OCI-LY1 (cell line): ENCODE measurements at regions not wholly inside any gene's neighbourhood (a gene's known extent, or its start where the extent isn't known, plus 50 kb on each side); places are given as distances from the start of the nearest gene placed in this dataset.

Experiments used
- EZH2 ChIP-seq: fragments of 200-600 bp; sonication (generic), shearing (Covaris generic); IDR thresholded peaks from 2 replicates; pipeline ENCODE4 v1.8.0; 2017; ENCODE audit warnings: borderline replicate concordance, mixed run types, mild to moderate bottlenecking, antibody characterized with exemption, low read length, moderate library complexity, mixed read lengths
- TF ChIP-seq, protein P1 (sequence below): fragments of 200-600 bp; sonication (generic), shearing (Covaris generic); IDR thresholded peaks from 2 replicates; pipeline ENCODE4 v1.5.1; 2017; ENCODE audit warnings: mild to moderate bottlenecking, antibody characterized with exemption, low read length, moderate library complexity, mixed read lengths

DNA sequence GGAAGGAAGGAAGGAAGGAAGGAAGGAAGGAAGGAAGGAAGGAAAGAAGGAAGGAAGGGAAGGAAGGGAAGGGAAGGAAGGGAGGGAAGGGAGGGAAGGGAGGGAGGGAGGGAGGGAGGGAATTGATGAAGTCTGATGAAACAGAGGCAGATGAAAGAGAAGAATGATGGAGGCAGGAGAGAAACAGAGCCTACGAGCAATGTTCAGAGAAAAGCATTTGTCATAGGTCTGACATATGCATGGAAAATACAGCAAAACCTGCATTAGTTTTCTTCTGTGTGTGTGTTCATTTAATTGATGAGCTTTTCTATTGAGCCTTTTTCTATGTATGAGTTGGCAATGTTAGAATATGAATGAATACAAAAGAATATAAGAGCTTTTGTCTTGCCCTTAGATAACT lies 343.4 kb downstream of the GXYLT1 start:
- TF ChIP-seq EZH2, result no peak
- TF ChIP-seq, protein P1, sequence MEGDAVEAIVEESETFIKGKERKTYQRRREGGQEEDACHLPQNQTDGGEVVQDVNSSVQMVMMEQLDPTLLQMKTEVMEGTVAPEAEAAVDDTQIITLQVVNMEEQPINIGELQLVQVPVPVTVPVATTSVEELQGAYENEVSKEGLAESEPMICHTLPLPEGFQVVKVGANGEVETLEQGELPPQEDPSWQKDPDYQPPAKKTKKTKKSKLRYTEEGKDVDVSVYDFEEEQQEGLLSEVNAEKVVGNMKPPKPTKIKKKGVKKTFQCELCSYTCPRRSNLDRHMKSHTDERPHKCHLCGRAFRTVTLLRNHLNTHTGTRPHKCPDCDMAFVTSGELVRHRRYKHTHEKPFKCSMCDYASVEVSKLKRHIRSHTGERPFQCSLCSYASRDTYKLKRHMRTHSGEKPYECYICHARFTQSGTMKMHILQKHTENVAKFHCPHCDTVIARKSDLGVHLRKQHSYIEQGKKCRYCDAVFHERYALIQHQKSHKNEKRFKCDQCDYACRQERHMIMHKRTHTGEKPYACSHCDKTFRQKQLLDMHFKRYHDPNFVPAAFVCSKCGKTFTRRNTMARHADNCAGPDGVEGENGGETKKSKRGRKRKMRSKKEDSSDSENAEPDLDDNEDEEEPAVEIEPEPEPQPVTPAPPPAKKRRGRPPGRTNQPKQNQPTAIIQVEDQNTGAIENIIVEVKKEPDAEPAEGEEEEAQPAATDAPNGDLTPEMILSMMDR, result no peak
